Thoracic aorta (tissue), 2 donors: ENCODE measurements at regions not wholly inside any gene's neighbourhood (a gene's known extent, or its start where the extent isn't known, plus 50 kb on each side); places are given as distances from the start of the nearest gene placed in this dataset.

ENCODE experiments used
- ATAC-seq: fragments of 150-250 bp; one replicate; pipeline ENCODE4 v1.8.0; 2017; ENCODE audit warnings: low read depth; ENCODE audit not compliant: insufficient number of reproducible peaks, low FRiP score
- DNase-seq: peaks from one replicate; pipeline ENCODE4 v3.0.0-alpha.2; 2020; ENCODE audit warnings: low spot score
- H3K27ac ChIP-seq, 2 donors: fragments of 200-600 bp; sonication (generic); 1 replicate in 1 of 2; 2 replicates in 1 of 2; pipeline ENCODE4 v1.5.1; 2016; ENCODE audit warnings: mild to moderate bottlenecking in 2 of 2, moderate library complexity in 2 of 2
- H3K27me3 ChIP-seq: fragments of 200-600 bp; sonication (generic); replicated peaks from 2 replicates; pipeline ENCODE4 v1.6.0; 2016; ENCODE audit warnings: mild to moderate bottlenecking; ENCODE audit not compliant: insufficient read depth
- H3K36me3 ChIP-seq: fragments of 200-600 bp; sonication (generic); one replicate; pipeline ENCODE4 v1.5.1; 2016
- H3K4me1 ChIP-seq, 2 donors: fragments of 200-600 bp; sonication (generic); 1 replicate in 1 of 2; 2 replicates in 1 of 2; pipeline versions ENCODE4 v1.5.1 to v1.6.0; 2016; ENCODE audit warnings: low read depth in 2 of 2, mild to moderate bottlenecking in 1 of 2; ENCODE audit not compliant: control insufficient read depth in 1 of 2
- H3K4me3 ChIP-seq: fragments of 200-600 bp; sonication (generic); 2 replicates; pipeline ENCODE4 v1.5.1; 2016; ENCODE audit warnings: mild to moderate bottlenecking
- H3K9me3 ChIP-seq: fragments of 200-600 bp; sonication (generic); 2 replicates; pipeline ENCODE4 v1.5.1; 2016
- TF ChIP-seq, protein P1 (sequence below): fragments of 200-600 bp; sonication (generic); IDR thresholded peaks from one replicate; pipeline ENCODE4 v1.5.1; 2019; ENCODE audit warnings: antibody characterized with exemption

- ATAC-seq (no peak), DNase-seq (no peak)
- no peaks in the 10 kb centered on the region for H3K4me1 ChIP-seq
- no peak overlapping the region for H3K27ac ChIP-seq
- H3K36me3 ChIP-seq = no peaks in the 10 kb centered on the region
- no peaks in the 10 kb centered on the region for H3K27me3 ChIP-seq
- no peaks in the 10 kb centered on the region for H3K9me3 ChIP-seq
- H3K4me3 ChIP-seq = no peak overlapping the region
- TF ChIP-seq, protein P1, sequence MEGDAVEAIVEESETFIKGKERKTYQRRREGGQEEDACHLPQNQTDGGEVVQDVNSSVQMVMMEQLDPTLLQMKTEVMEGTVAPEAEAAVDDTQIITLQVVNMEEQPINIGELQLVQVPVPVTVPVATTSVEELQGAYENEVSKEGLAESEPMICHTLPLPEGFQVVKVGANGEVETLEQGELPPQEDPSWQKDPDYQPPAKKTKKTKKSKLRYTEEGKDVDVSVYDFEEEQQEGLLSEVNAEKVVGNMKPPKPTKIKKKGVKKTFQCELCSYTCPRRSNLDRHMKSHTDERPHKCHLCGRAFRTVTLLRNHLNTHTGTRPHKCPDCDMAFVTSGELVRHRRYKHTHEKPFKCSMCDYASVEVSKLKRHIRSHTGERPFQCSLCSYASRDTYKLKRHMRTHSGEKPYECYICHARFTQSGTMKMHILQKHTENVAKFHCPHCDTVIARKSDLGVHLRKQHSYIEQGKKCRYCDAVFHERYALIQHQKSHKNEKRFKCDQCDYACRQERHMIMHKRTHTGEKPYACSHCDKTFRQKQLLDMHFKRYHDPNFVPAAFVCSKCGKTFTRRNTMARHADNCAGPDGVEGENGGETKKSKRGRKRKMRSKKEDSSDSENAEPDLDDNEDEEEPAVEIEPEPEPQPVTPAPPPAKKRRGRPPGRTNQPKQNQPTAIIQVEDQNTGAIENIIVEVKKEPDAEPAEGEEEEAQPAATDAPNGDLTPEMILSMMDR = no peak
Observed at GRCh38 chr14:94887591-94887990, 117.7 kb upstream of the GSC start.

GRCh38 chr14:94886931-94887330 lies 117.0 kb upstream of the GSC start:
- H3K9me3 ChIP-seq = no peaks in the 10 kb centered on the region
- TF ChIP-seq, protein P1 = no peak
- DNase-seq (no peak), ATAC-seq (no peak)
- no peak overlapping the region for H3K4me3 ChIP-seq
- H3K27me3 ChIP-seq = no peaks in the 10 kb centered on the region
- no peaks in the 10 kb centered on the region for H3K4me1 ChIP-seq
- no peak overlapping the region for H3K27ac ChIP-seq
- no peaks in the 10 kb centered on the region for H3K36me3 ChIP-seq

GRCh38 chr14:94885481-94886155 lies 115.7 kb upstream of the GSC start:
- no peaks in the 10 kb centered on the region for H3K9me3 ChIP-seq
- H3K27me3 ChIP-seq = no peaks in the 10 kb centered on the region
- H3K36me3 ChIP-seq = no peaks in the 10 kb centered on the region
- no peaks in the 10 kb centered on the region for H3K4me1 ChIP-seq
- no peak overlapping the region for H3K27ac ChIP-seq
- ATAC-seq (no peak), DNase-seq (no peak)
- H3K4me3 ChIP-seq = no peak overlapping the region
- TF ChIP-seq, protein P1 = no peak

GRCh38 chr14:94884616-94885230 lies 114.8 kb upstream of the GSC start:
- no peak overlapping the region for H3K27ac ChIP-seq
- H3K4me3 ChIP-seq = no peak overlapping the region
- no peaks in the 10 kb centered on the region for H3K4me1 ChIP-seq
- no peaks in the 10 kb centered on the region for H3K36me3 ChIP-seq
- no peaks in the 10 kb centered on the region for H3K9me3 ChIP-seq
- no peaks in the 10 kb centered on the region for H3K27me3 ChIP-seq
- ATAC-seq (no peak), DNase-seq (no peak)
- TF ChIP-seq, protein P1 = no peak

- no peak for ATAC-seq
- TF ChIP-seq, protein P1 = no peak
- no peak overlapping the region for H3K27ac ChIP-seq
- H3K36me3 ChIP-seq = no peaks in the 10 kb centered on the region
- H3K27me3 ChIP-seq = no peaks in the 10 kb centered on the region
- no peaks in the 10 kb centered on the region for H3K9me3 ChIP-seq
- H3K4me3 ChIP-seq = no peak overlapping the region
- H3K4me1 ChIP-seq = no peaks in the 10 kb centered on the region
- no peak for DNase-seq
Observed at GRCh38 chr14:94882401-94882800, 112.5 kb upstream of the GSC start.
